ENCODE measurements at regions not wholly inside any gene's neighbourhood (a gene's known extent, or its start where the extent isn't known, plus 50 kb on each side); places are given as distances from the start of the nearest gene placed in this dataset.

DNA sequence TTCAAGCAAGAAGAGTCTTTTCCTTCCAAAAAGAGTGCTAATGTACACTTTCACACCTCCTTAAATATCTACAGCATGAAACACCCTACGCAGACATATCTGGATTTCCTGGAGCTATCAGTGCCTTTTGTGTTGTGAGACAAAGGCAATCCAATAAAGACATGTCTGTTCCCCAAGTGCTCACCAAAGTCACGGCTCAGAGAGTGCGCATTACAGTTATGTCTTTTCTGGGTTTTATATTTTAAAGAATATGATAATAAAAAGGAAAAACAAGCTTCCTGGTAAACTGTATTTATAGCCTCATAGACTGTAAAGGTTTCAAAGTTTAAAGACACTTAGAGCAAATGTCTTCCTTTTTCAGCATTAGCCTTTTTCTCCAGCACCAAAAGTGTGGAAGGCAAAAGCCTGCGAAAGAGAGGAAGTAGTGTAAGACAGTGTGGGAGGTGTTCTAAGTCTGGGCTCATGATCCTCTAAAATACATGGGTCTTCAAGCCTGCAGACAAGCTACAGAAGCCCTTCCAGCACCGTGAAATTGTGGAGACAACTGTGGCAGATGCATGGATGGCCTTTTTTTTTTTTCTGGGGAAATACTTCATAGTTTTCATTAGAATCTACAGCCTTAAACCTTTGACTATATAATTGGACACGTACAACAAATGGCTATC is 135.0 kb upstream of the SLC35B3 start:
- Histone ChIP-seq H3K9ac (ENCODE audit: extremely low read depth, insufficient read length, low read length) (no peak overlapping the region), H4K20me1 (ENCODE audit: control insufficient read depth, insufficient read depth, insufficient read length) (no peaks in the 10 kb centered on the region), H3K4me2 (ENCODE audit: insufficient read depth, insufficient read length, low read length) (no peak overlapping the region), H2BK20ac (ENCODE audit: low read depth, low read length, poor library complexity, severe bottlenecking) (no peak overlapping the region), H3K23me2 (ENCODE audit: insufficient read length, low read depth, low read length, poor library complexity, severe bottlenecking) (no peaks in the 10 kb centered on the region), H4K8ac (replicated peaks; ENCODE audit: insufficient read length, low read depth, low read length) (no peak overlapping the region), H2BK12ac (ENCODE audit: insufficient read length, low read depth, low read length) (no peak overlapping the region), H3K4me1 (ENCODE audit: insufficient read depth, low read length) (no peaks in the 10 kb centered on the region), H2BK120ac (ENCODE audit: low read depth, low read length, poor library complexity, severe bottlenecking) (no peak overlapping the region), H3K14ac (ENCODE audit: insufficient read depth, low read length) (no peak overlapping the region), H4K91ac (ENCODE audit: insufficient read length, low read depth, low read length) (no peak overlapping the region), H3K23ac (ENCODE audit: insufficient read length, low read depth, low read length) (no peak overlapping the region), H3K18ac (ENCODE audit: insufficient read length, low read depth, low read length) (no peak overlapping the region), H3K79me2 (ENCODE audit: insufficient read depth, low read length) (no peaks in the 10 kb centered on the region), H2AFZ (ENCODE audit: low read length) (no peak overlapping the region), H3T11ph (ENCODE audit: low read length) (no peak overlapping the region), H3K27ac (ENCODE audit: insufficient read length, low read depth, low read length) (no peak overlapping the region), H3K4ac (ENCODE audit: low read depth, low read length) (no peak overlapping the region), H3K56ac (ENCODE audit: insufficient read length, low read depth, low read length) (no peak overlapping the region), H2BK15ac (ENCODE audit: low read depth, low read length) (no peak overlapping the region), H3K27me3 (ENCODE audit: insufficient read depth, low read length) (no peaks in the 10 kb centered on the region), H2AK5ac (ENCODE audit: insufficient read length, low read length) (no peak overlapping the region), H3K9me3 (ENCODE audit: control insufficient read depth, low read depth, low read length) (no peaks in the 10 kb centered on the region), H4K5ac (ENCODE audit: insufficient read length, low read depth, low read length) (no peak overlapping the region), H2BK5ac (ENCODE audit: insufficient read length, low read length) (no peak overlapping the region), H3K79me1 (ENCODE audit: insufficient read depth, low read depth, low read length, poor library complexity, severe bottlenecking) (no peaks in the 10 kb centered on the region)
- WGBS (ENCODE audit: extremely low coverage, insufficient read length, low lambda C conversion rate), result no CpG with 5 or more reads among the region's 6 CpGs
- Mint-ChIP-seq H3K36me3 (ENCODE audit: insufficient read depth in 1 of 3, low read depth in 3 of 3) (no peaks in the 10 kb centered on the region; a peak in 1 of 7 replicates), H3K9me3 (no peaks in the 10 kb centered on the region), H3K4me1 (no peaks in the 10 kb centered on the region), H3K27me3 (ENCODE audit: low read depth) (no peaks in the 10 kb centered on the region), H3K4me3 (no peak overlapping the region), H3K27ac (no peak overlapping the region)
- TF ChIP-seq, protein P1, sequence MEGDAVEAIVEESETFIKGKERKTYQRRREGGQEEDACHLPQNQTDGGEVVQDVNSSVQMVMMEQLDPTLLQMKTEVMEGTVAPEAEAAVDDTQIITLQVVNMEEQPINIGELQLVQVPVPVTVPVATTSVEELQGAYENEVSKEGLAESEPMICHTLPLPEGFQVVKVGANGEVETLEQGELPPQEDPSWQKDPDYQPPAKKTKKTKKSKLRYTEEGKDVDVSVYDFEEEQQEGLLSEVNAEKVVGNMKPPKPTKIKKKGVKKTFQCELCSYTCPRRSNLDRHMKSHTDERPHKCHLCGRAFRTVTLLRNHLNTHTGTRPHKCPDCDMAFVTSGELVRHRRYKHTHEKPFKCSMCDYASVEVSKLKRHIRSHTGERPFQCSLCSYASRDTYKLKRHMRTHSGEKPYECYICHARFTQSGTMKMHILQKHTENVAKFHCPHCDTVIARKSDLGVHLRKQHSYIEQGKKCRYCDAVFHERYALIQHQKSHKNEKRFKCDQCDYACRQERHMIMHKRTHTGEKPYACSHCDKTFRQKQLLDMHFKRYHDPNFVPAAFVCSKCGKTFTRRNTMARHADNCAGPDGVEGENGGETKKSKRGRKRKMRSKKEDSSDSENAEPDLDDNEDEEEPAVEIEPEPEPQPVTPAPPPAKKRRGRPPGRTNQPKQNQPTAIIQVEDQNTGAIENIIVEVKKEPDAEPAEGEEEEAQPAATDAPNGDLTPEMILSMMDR (conservative IDR thresholded peaks at IDR 0.05), result no peak
- no peak for DNase-seq

Measured in H9 (cell line).